Fibroblast of pulmonary artery (primary cell): ENCODE measurements at regions not wholly inside any gene's neighbourhood (a gene's known extent, or its start where the extent isn't known, plus 50 kb on each side); places are given as distances from the start of the nearest gene placed in this dataset.

Experiments
- DNase-seq: peaks from one replicate; pipeline ENCODE4 v3.0.0-alpha.2; 2010; ENCODE audit warnings: low read depth
- H3K4me3 ChIP-seq: replicated peaks from 2 replicates; pipeline ENCODE4 v1.5.1; 2011; ENCODE audit warnings: low read depth, mild to moderate bottlenecking, control low read depth, low read length, moderate library complexity
- TF ChIP-seq, protein P1 (sequence below): IDR thresholded peaks from 2 replicates; pipeline ENCODE4 v1.5.1; 2011; ENCODE audit warnings: mild to moderate bottlenecking, control low read depth, low read length, inconsistent platforms; ENCODE audit errors: missing control alignments

DNA sequence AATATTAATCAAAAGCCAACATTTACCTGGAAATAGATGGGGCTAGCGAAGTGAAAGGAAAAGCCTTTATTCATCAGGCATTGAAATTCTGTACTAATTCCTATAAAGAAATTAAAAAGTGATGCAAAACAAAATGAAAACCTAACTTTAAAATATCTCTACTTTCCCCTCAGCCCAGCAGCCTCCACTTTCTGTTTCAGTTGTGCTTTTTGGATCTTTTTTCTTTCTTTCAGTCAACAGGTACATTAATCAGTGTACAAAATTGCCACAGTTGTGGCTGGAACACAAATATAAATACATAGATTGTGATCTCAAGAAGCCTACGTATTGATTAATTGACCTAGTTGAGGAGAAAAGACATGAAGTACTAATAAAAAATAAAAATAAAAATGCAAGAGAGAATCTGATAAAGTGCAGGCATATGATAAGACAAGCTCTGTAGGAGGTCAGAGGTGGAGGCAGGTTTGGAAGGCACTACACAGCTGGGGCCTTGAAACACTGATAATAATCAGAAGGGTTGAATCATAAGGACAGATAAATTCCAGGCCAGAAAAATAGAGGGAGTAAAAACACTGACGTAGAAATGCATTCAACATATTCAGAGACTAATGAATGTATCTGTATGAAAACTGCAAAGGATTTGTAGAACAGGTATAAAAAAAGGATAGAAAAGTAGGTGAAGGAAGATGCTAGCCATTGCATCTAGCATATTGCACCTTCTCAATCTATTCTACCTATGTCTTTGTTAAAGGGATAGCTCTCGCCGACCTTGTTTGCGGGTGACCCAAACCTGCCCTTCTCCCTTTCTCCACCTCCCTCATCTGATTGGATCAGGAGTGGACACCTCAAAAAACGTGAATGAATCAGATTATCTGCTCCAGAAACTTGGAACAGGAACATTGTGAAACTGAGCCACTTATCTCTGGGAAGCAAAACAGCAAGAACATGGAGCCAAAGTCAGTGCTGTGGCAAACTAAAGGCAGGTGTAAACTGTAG is 607.8 kb upstream of the ADGRL2 start:
- DNase-seq: no peak
- TF ChIP-seq, protein P1, sequence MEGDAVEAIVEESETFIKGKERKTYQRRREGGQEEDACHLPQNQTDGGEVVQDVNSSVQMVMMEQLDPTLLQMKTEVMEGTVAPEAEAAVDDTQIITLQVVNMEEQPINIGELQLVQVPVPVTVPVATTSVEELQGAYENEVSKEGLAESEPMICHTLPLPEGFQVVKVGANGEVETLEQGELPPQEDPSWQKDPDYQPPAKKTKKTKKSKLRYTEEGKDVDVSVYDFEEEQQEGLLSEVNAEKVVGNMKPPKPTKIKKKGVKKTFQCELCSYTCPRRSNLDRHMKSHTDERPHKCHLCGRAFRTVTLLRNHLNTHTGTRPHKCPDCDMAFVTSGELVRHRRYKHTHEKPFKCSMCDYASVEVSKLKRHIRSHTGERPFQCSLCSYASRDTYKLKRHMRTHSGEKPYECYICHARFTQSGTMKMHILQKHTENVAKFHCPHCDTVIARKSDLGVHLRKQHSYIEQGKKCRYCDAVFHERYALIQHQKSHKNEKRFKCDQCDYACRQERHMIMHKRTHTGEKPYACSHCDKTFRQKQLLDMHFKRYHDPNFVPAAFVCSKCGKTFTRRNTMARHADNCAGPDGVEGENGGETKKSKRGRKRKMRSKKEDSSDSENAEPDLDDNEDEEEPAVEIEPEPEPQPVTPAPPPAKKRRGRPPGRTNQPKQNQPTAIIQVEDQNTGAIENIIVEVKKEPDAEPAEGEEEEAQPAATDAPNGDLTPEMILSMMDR: no peak
- H3K4me3 ChIP-seq: no peak overlapping the region

DNA sequence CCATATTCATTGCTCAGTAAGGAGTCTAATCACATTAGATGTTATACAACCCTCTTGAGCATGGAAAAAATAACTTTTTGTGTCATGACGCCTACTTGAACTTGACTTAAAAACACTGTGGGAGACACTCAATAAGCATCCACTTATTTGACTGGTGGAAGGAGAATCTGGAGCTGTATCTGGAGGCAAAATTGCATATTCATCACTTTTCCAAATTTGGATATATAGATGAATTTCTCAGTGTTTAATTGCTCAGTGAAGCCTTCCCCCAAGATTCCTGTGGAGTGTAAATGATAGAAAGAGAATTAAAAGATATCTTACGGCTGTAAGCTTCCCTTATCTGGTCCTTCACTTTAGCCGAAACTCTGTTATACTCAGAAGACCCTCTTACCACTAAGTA is 610.7 kb upstream of the ADGRL2 start:
- no peak for DNase-seq
- H3K4me3 ChIP-seq: no peak overlapping the region

DNA sequence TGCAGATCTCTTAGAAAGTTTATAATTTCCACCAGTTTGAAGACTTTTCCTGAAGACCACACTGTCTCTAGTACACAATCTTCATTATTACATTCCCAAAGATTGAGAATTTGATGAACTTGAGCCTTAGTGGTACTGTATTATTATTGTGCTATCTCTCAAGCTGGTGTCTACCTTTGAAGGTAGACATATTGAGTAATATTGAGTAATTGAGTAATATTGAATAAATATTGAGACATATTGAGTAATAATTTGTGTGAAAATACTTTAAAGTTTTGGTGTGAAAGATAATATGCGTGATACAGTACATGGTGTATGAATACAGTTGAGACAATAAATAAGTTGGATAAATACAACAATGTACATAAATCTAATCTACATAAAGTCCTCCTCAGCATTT is 613.1 kb upstream of the ADGRL2 start:
- no peak for DNase-seq
- H3K4me3 ChIP-seq: no peak overlapping the region
- TF ChIP-seq, protein P1: no peak

More for the DNA sequence above, 610.7 kb upstream of the ADGRL2 start:
- TF ChIP-seq, protein P1: no peak

DNA sequence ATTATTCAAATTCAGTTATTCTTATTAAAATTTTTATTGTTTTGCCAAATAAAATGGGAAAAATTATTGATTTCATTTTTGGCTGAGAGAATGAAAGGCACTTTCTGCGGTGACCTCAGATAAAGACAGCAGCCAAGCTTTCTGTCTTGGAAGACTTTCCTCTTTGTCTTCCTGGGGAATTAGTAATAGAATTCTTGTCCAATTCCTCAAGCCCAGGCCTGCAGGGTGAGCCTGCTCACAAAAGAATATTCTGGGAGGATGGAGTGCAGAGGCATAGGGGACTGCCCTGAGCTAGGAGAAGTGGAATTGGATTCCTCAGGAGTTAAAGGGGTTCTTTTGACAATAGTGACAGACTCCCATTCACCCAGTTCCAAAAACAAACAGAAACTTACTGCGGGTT is 614.5 kb upstream of the ADGRL2 start:
- DNase-seq: peak; percentile 13
- TF ChIP-seq, protein P1: no peak
- H3K4me3 ChIP-seq: no peak overlapping the region

DNA sequence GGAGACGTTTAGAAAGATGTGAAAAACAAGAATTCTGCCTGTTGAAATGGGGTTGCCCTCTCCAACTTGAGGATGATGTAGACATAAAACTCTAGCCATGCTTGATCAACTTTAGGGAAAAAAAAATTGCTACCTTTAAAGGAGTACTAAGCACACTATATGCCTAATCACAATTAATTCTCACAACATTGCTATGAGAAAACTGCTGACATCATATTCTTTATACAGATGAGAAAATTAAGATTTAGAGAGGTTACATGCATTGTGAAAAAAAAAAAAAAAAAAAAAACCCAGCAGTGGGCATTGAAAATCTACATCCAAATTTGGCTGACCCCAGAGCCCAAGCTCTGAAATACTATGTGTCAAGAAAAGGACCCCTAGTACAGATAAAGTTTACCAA is 617.2 kb upstream of the ADGRL2 start:
- no peak overlapping the region for H3K4me3 ChIP-seq
- no peak for DNase-seq
- TF ChIP-seq, protein P1: no peak

DNA sequence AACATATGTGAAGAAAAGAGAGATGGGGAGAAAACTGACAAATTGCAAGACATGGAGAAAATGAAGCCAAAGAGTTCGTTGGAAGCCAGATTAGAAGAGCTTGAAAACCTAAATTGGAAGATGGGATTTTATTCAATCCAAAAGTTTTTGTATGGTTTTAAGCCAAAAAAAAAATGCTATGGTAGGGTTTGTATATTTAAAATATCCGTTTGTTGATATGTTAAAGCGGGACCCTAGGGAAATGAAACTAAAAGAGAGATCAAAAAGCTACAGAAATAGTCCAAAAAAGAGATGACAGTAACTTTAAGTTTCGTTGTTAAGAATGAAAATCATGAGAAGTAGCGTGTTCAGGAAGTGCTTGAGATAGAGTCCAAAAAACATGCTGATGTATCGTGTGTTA is 617.7 kb upstream of the ADGRL2 start:
- no peak overlapping the region for H3K4me3 ChIP-seq
- TF ChIP-seq, protein P1: no peak
- no peak for DNase-seq
